Neural progenitor cell (in vitro differentiated cells): ENCODE measurements at regions not wholly inside any gene's neighbourhood (a gene's known extent, or its start where the extent isn't known, plus 50 kb on each side); places are given as distances from the start of the nearest gene placed in this dataset.

Experiments used
- DNase-seq: peaks from one replicate; pipeline ENCODE4 v3.0.0-alpha.2; 2016; ENCODE audit warnings: low spot score
- H2AFZ ChIP-seq: fragments of 200-600 bp; sonication (generic); replicated peaks from 2 replicates; pipeline ENCODE4 v1.6.1; 2016; ENCODE audit warnings: antibody characterized with exemption
- H3F3A ChIP-seq: fragments of 200-600 bp; sonication (generic); 2 replicates; pipeline ENCODE4 v1.6.1; 2016; ENCODE audit warnings: antibody characterized with exemption, low read depth
- H3K27ac ChIP-seq: fragments of 200-600 bp; sonication (generic); 2 replicates; pipeline ENCODE4 v1.5.1; 2016; ENCODE audit warnings: mild to moderate bottlenecking
- H3K27me3 ChIP-seq: fragments of 200-600 bp; sonication (generic); 2 replicates; pipeline ENCODE4 v1.6.1; 2016; ENCODE audit warnings: mild to moderate bottlenecking, moderate library complexity
- H3K36me3 ChIP-seq: fragments of 200-600 bp; sonication (generic); 2 replicates; pipeline ENCODE4 v1.5.1; 2016
- H3K4me1 ChIP-seq: fragments of 200-600 bp; sonication (generic); 2 replicates; pipeline ENCODE4 v1.6.1; 2016; ENCODE audit warnings: mixed run types
- H3K4me2 ChIP-seq: fragments of 200-600 bp; sonication (generic); 2 replicates; pipeline ENCODE4 v1.6.1; 2016
- H3K4me3 ChIP-seq: fragments of 200-600 bp; sonication (generic); 2 replicates; pipeline ENCODE4 v1.5.1; 2016
- H3K79me2 ChIP-seq: fragments of 200-600 bp; sonication (generic); 2 replicates; pipeline ENCODE4 v1.6.1; 2016; ENCODE audit warnings: low read depth
- H3K9ac ChIP-seq: fragments of 200-600 bp; sonication (generic); 2 replicates; pipeline ENCODE4 v1.6.1; 2016
- H3K9me3 ChIP-seq: fragments of 200-600 bp; sonication (generic); 2 replicates; pipeline ENCODE4 v1.5.1; 2016; ENCODE audit warnings: low read depth
- H4K20me1 ChIP-seq: fragments of 200-600 bp; sonication (generic); 2 replicates; pipeline ENCODE4 v1.6.1; 2016; ENCODE audit warnings: low read depth
- H3K27ac Mint-ChIP-seq: 3 replicates; pipeline ENCODE4 v1.8.0; 2021; ENCODE audit warnings: mixed read lengths
- H3K27me3 Mint-ChIP-seq: 2 replicates; pipeline ENCODE4 v1.8.0; 2022; ENCODE audit warnings: low read depth, mild to moderate bottlenecking, inconsistent platforms, moderate library complexity, mixed read lengths; ENCODE audit not compliant: insufficient read depth
- H3K36me3 Mint-ChIP-seq: 3 replicates; pipeline ENCODE4 v1.8.0; 2021; ENCODE audit warnings: mixed read lengths
- H3K4me1 Mint-ChIP-seq: 3 replicates; pipeline ENCODE4 v1.8.0; 2021; ENCODE audit warnings: mixed read lengths
- H3K4me3 Mint-ChIP-seq: 3 replicates; pipeline ENCODE4 v1.8.0; 2021; ENCODE audit warnings: mild to moderate bottlenecking, moderate library complexity, mixed read lengths
- H3K9me3 Mint-ChIP-seq: 3 replicates; pipeline ENCODE4 v1.8.0; 2020; ENCODE audit warnings: mixed read lengths
- CTCF ChIP-seq: fragments of 200-600 bp; sonication (generic); IDR thresholded peaks from 2 replicates; pipeline ENCODE4 v1.5.1; 2017; ENCODE audit warnings: antibody characterized with exemption, mild to moderate bottlenecking
- EZH2 ChIP-seq: fragments of 200-600 bp; sonication (generic); IDR thresholded peaks from 2 replicates; pipeline ENCODE4 v1.6.1; 2017; ENCODE audit warnings: antibody characterized with exemption, mild to moderate bottlenecking, moderate library complexity
- EZH2phosphoT487 ChIP-seq: fragments of 200-600 bp; sonication (generic); IDR thresholded peaks from 2 replicates; pipeline ENCODE4 v1.6.1; 2017; ENCODE audit warnings: antibody characterized with exemption

DNA sequence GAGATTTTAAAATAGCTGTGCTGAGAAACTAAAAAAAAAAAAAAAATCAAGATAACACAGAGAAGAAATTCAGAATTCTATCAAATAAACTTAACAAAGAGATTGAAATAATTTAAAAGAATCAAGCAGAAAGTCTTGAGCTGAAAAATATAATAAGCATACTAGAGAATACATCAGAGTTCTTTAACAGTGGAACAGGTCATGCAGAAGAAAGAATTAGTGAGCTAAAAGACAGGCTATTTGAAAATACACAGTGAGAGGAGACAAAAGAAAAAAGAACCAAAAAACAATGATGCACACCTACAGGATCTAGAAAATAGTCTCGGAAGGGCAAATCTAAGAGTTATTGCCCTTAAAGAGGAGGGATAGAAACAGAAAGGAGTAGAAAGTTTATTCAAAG is 548.1 kb downstream of the ADCYAP1 start:
- Mint-ChIP-seq H3K4me1 (no peaks in the 10 kb centered on the region), H3K36me3 (no peaks in the 10 kb centered on the region), H3K27me3 (no peaks in the 10 kb centered on the region), H3K4me3 (no peak overlapping the region), H3K27ac (no peak overlapping the region), H3K9me3 (peaks cover 13% of the 10 kb centered on the region)
- Histone ChIP-seq H3K27me3 (no peaks in the 10 kb centered on the region), H3K36me3 (no peaks in the 10 kb centered on the region), H3K27ac (no peak overlapping the region), H2AFZ (no peak overlapping the region), H4K20me1 (no peaks in the 10 kb centered on the region), H3K79me2 (no peaks in the 10 kb centered on the region), H3K9me3 (no peaks in the 10 kb centered on the region), H3F3A (no peaks in the 10 kb centered on the region), H3K4me2 (no peak overlapping the region), H3K9ac (no peak overlapping the region), H3K4me3 (no peak overlapping the region), H3K4me1 (no peaks in the 10 kb centered on the region)
- DNase-seq, result no peak
- TF ChIP-seq EZH2, result no peak
- TF ChIP-seq CTCF, result no peak
- TF ChIP-seq EZH2phosphoT487, result no peak

DNA sequence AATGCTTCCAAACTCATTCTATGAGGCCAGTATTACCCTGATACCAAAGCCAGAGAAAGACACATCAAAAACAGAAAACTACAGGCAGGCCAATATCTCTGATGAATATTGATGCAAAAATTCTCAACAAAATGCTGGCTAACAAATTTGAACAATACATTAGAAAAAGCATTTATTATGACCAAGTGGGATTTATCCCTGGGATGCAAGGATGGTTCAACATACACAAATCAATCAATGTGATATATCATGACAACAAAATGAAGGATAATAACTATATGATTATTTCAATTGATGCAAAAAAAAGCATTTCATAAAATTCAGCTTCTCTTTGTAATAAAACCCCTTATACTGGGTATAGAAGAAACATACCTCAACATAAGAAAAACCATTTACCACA is 550.9 kb downstream of the ADCYAP1 start:
- Histone ChIP-seq H3K9me3 (peaks cover 4% of the 10 kb centered on the region), H3K36me3 (no peaks in the 10 kb centered on the region), H3K27me3 (no peaks in the 10 kb centered on the region), H3K4me2 (no peak overlapping the region), H4K20me1 (no peaks in the 10 kb centered on the region), H3F3A (no peaks in the 10 kb centered on the region), H3K79me2 (no peaks in the 10 kb centered on the region), H3K27ac (no peak overlapping the region), H3K4me3 (no peak overlapping the region), H2AFZ (no peak overlapping the region), H3K4me1 (no peaks in the 10 kb centered on the region), H3K9ac (no peak overlapping the region)
- peaks cover 14% of the 10 kb centered on the region for H3K9me3 Mint-ChIP-seq
- H3K27me3 Mint-ChIP-seq, result no peaks in the 10 kb centered on the region
- no peak for DNase-seq
- no peaks in the 10 kb centered on the region for H3K4me1 Mint-ChIP-seq
- no peak for TF ChIP-seq EZH2
- no peak for TF ChIP-seq EZH2phosphoT487
- H3K27ac Mint-ChIP-seq, result no peak overlapping the region
- no peaks in the 10 kb centered on the region for H3K36me3 Mint-ChIP-seq
- no peak overlapping the region for H3K4me3 Mint-ChIP-seq

GRCh38 chr18:1458547-1458946 is 553.9 kb downstream of the ADCYAP1 start:
- Histone ChIP-seq H3K4me1 (no peaks in the 10 kb centered on the region), H3F3A (no peaks in the 10 kb centered on the region), H3K4me3 (no peak overlapping the region), H3K9me3 (peaks cover 4% of the 10 kb centered on the region), H3K9ac (no peak overlapping the region), H3K27me3 (no peaks in the 10 kb centered on the region), H3K27ac (no peak overlapping the region), H4K20me1 (no peaks in the 10 kb centered on the region), H3K4me2 (no peak overlapping the region), H3K36me3 (no peaks in the 10 kb centered on the region), H2AFZ (no peak overlapping the region), H3K79me2 (no peaks in the 10 kb centered on the region)
- H3K9me3 Mint-ChIP-seq, result peaks cover 2% of the 10 kb centered on the region
- TF ChIP-seq EZH2 (no peak), EZH2phosphoT487 (no peak), CTCF (no peak)
- no peaks in the 10 kb centered on the region for H3K27me3 Mint-ChIP-seq
- H3K4me1 Mint-ChIP-seq, result no peaks in the 10 kb centered on the region
- H3K36me3 Mint-ChIP-seq, result no peaks in the 10 kb centered on the region
- no peak for DNase-seq
- no peak overlapping the region for H3K4me3 Mint-ChIP-seq
- H3K27ac Mint-ChIP-seq, result no peak overlapping the region

DNA sequence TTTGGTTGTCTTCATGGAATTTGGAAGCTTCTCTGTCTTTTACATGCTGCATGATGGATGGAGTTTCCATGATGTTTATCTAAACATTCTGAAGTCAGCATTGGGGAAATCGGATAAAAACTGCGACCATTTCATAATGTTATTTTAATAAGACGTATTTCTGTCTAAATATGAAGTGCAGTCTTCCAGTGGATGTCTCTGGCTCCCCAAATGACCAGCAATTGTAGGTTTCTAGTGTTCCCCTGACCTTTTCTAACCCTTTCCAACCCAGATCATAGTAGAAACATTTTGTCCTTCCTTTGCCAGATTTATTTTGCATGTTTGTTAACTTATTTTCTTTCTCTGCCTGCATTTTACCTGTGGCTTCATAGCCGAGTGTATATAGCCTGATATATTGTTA is 559.3 kb downstream of the ADCYAP1 start:
- Mint-ChIP-seq H3K4me3 (no peak overlapping the region), H3K27me3 (no peaks in the 10 kb centered on the region), H3K27ac (no peak overlapping the region), H3K9me3 (no peaks in the 10 kb centered on the region), H3K4me1 (no peaks in the 10 kb centered on the region), H3K36me3 (no peaks in the 10 kb centered on the region)
- Histone ChIP-seq H3F3A (no peaks in the 10 kb centered on the region), H2AFZ (no peak overlapping the region), H3K27me3 (no peaks in the 10 kb centered on the region), H3K9me3 (no peaks in the 10 kb centered on the region), H3K36me3 (no peaks in the 10 kb centered on the region), H3K4me1 (no peaks in the 10 kb centered on the region), H3K79me2 (no peaks in the 10 kb centered on the region), H3K9ac (no peak overlapping the region), H3K4me3 (no peak overlapping the region), H3K27ac (no peak overlapping the region), H3K4me2 (no peak overlapping the region), H4K20me1 (no peaks in the 10 kb centered on the region)
- no peak for DNase-seq
- TF ChIP-seq EZH2 (no peak), EZH2phosphoT487 (no peak), CTCF (no peak)
